ENCODE measurements at regions not wholly inside any gene's neighbourhood (a gene's known extent, or its start where the extent isn't known, plus 50 kb on each side); places are given as distances from the start of the nearest gene placed in this dataset.

GRCh38 chr6:71103641-71104040 is 146.8 kb upstream of the B3GAT2 start:
- TF ChIP-seq CTCF (conservative IDR thresholded peaks at IDR 0.05): no peak
- TF ChIP-seq ZFX (IDR thresholded peaks at IDR 0.05): no peak
